Naive thymus-derived CD8-positive, alpha-beta T cell (primary cell): ENCODE measurements at regions not wholly inside any gene's neighbourhood (a gene's known extent, or its start where the extent isn't known, plus 50 kb on each side); places are given as distances from the start of the nearest gene placed in this dataset.

ENCODE experiments used
- ATAC-seq, 2 donors: fragments of 150-1000 bp; cut with Tn5 transposase in 1 of 2; sonication (Bioruptor Pico), chemical (Tn5 transposase) in 1 of 2; 1 replicate in 1 of 2; 2 replicates in 1 of 2; pipeline ENCODE4 v1.10.0; 2021; ENCODE audit warnings: mild to moderate bottlenecking in 2 of 2, moderate library complexity in 2 of 2
- POLR2A ChIA-PET: fragments of 350-600 bp; sonication (Branson Sonifier 250); formaldehyde crosslinking; loops from one replicate; lab custom pipeline; 2021; ENCODE audit warnings: antibody characterized with exemption; lab: Charles Lee
- DNase-seq, 10 donors: peaks; one replicate each; pipeline versions ENCODE4 v3.0.0 to v3.0.0-alpha.2; 2020 to 2022
- H3K27ac Mint-ChIP-seq, 10 donors: one replicate each; pipeline ENCODE4 v1.8.0; 2020 to 2022; ENCODE audit warnings: mild to moderate bottlenecking in 10 of 10, mixed read lengths in 10 of 10, moderate library complexity in 4 of 10, inconsistent platforms in 1 of 10
- H3K27me3 Mint-ChIP-seq, 5 donors: one replicate each; pipeline ENCODE4 v1.8.0; 2021 to 2022; ENCODE audit warnings: mixed read lengths in 5 of 5
- H3K36me3 Mint-ChIP-seq, 3 donors: one replicate each; pipeline ENCODE4 v1.8.0; 2020 to 2022; ENCODE audit warnings: mixed read lengths in 3 of 3, mild to moderate bottlenecking in 2 of 3, inconsistent platforms in 1 of 3
- H3K4me1 Mint-ChIP-seq, 4 donors: one replicate each; pipeline ENCODE4 v1.8.0; 2021 to 2022; ENCODE audit warnings: mixed read lengths in 4 of 4
- H3K4me3 Mint-ChIP-seq, 10 donors: one replicate each; pipeline ENCODE4 v1.8.0; 2020 to 2022; ENCODE audit warnings: mild to moderate bottlenecking in 10 of 10, mixed read lengths in 10 of 10, moderate library complexity in 6 of 10, inconsistent platforms in 1 of 10
- H3K9me3 Mint-ChIP-seq, 9 donors: one replicate each; pipeline ENCODE4 v1.8.0; 2020 to 2022; ENCODE audit warnings: mixed read lengths in 9 of 9, mild to moderate bottlenecking in 3 of 9, inconsistent platforms in 1 of 9, moderate library complexity in 1 of 9

- POLR2A ChIA-PET: no interaction called here
- no peaks in the 10 kb centered on the region for H3K4me1 Mint-ChIP-seq
These were observed 1417.1 kb downstream of the AACS start for GRCh38 chr12:126482238-126482889.

GRCh38 chr12:126483145-126484068, 1418.2 kb downstream of the AACS start:
- H3K27ac Mint-ChIP-seq: no peak overlapping the region
- H3K4me3 Mint-ChIP-seq: no peak overlapping the region
- no peaks in the 10 kb centered on the region for H3K27me3 Mint-ChIP-seq
- no peaks in the 10 kb centered on the region for H3K36me3 Mint-ChIP-seq
- POLR2A ChIA-PET: no interaction called here
- peaks cover 0 to 10% (median under 1%) of the 10 kb centered on the region in 9 donors for H3K9me3 Mint-ChIP-seq
- no peak for ATAC-seq
- no peaks in the 10 kb centered on the region for H3K4me1 Mint-ChIP-seq
- no peak for DNase-seq

More at GRCh38 chr12:126482238-126482889, 1417.1 kb downstream of the AACS start:
- Mint-ChIP-seq H3K9me3 (peaks cover 0 to 14% (median 1%) of the 10 kb centered on the region in 9 donors), H3K27me3 (no peaks in the 10 kb centered on the region), H3K27ac (no peak overlapping the region), H3K36me3 (no peaks in the 10 kb centered on the region), H3K4me3 (no peak overlapping the region)
- ATAC-seq (no peak), DNase-seq (no peak)

- no peaks in the 10 kb centered on the region for H3K4me1 Mint-ChIP-seq
- H3K36me3 Mint-ChIP-seq: peaks cover 0 to 9% (median 0%) of the 10 kb centered on the region in 3 donors
- no peaks in the 10 kb centered on the region for H3K27me3 Mint-ChIP-seq
- H3K27ac Mint-ChIP-seq: no peak overlapping the region
- ATAC-seq (no peak), DNase-seq (no peak)
- H3K9me3 Mint-ChIP-seq: peaks cover 6 to 28% (median 11%) of the 10 kb centered on the region in 9 donors
- no peak overlapping the region for H3K4me3 Mint-ChIP-seq
- POLR2A ChIA-PET: no interaction called here
These were observed 1422.3 kb downstream of the AACS start for GRCh38 chr12:126487431-126487980.

- Mint-ChIP-seq H3K27ac (no peak overlapping the region), H3K36me3 (peaks cover 0 to 9% (median 0%) of the 10 kb centered on the region in 3 donors), H3K9me3 (peaks cover 7 to 28% (median 11%) of the 10 kb centered on the region in 9 donors), H3K4me3 (no peak overlapping the region), H3K4me1 (no peaks in the 10 kb centered on the region), H3K27me3 (no peaks in the 10 kb centered on the region)
- ATAC-seq (no peak), DNase-seq (no peak)
- POLR2A ChIA-PET: no interaction called here
These were observed 1423.6 kb downstream of the AACS start for GRCh38 chr12:126488806-126489205.

GRCh38 chr12:126492181-126492580, 1426.9 kb downstream of the AACS start:
- DNase-seq: no peak
- POLR2A ChIA-PET: no interaction called here
- H3K4me3 Mint-ChIP-seq: no peak overlapping the region
- no peak overlapping the region for H3K27ac Mint-ChIP-seq
- no peak for ATAC-seq
- H3K4me1 Mint-ChIP-seq: no peaks in the 10 kb centered on the region
- H3K9me3 Mint-ChIP-seq: peaks cover 7 to 28% (median 11%) of the 10 kb centered on the region in 9 donors
- no peaks in the 10 kb centered on the region for H3K27me3 Mint-ChIP-seq
- H3K36me3 Mint-ChIP-seq: peaks cover 0 to 9% (median 0%) of the 10 kb centered on the region in 3 donors

GRCh38 chr12:126493366-126494108, 1428.3 kb downstream of the AACS start:
- H3K36me3 Mint-ChIP-seq: peaks cover 0 to 9% (median 0%) of the 10 kb centered on the region in 3 donors
- H3K27ac Mint-ChIP-seq: no peak overlapping the region
- POLR2A ChIA-PET: no interaction called here
- H3K27me3 Mint-ChIP-seq: no peaks in the 10 kb centered on the region
- H3K4me3 Mint-ChIP-seq: no peak overlapping the region
- ATAC-seq (no peak), DNase-seq (no peak)
- peaks cover 7 to 27% (median 11%) of the 10 kb centered on the region in 9 donors for H3K9me3 Mint-ChIP-seq
- no peaks in the 10 kb centered on the region for H3K4me1 Mint-ChIP-seq

- H3K9me3 Mint-ChIP-seq: peaks cover 0 to 21% (median 3%) of the 10 kb centered on the region in 9 donors
- ATAC-seq: no peak
- POLR2A ChIA-PET: no interaction called here
- H3K27me3 Mint-ChIP-seq: no peaks in the 10 kb centered on the region
- H3K4me3 Mint-ChIP-seq: no peak overlapping the region
- H3K4me1 Mint-ChIP-seq: no peaks in the 10 kb centered on the region
- no peak overlapping the region for H3K27ac Mint-ChIP-seq
- H3K36me3 Mint-ChIP-seq: no peaks in the 10 kb centered on the region
- DNase-seq: no peak
These were observed 1431.0 kb downstream of the AACS start for GRCh38 chr12:126496201-126496600.

GRCh38 chr12:126506426-126507182, 1441.4 kb downstream of the AACS start:
- no peaks in the 10 kb centered on the region for H3K27me3 Mint-ChIP-seq
- POLR2A ChIA-PET: no interaction called here
- H3K4me1 Mint-ChIP-seq: no peaks in the 10 kb centered on the region
- H3K9me3 Mint-ChIP-seq: peaks cover 5 to 26% (median 13%) of the 10 kb centered on the region in 9 donors
- H3K36me3 Mint-ChIP-seq: peaks cover 0 to 4% (median 3%) of the 10 kb centered on the region in 3 donors
- no peak overlapping the region for H3K27ac Mint-ChIP-seq
- DNase-seq (no peak), ATAC-seq (no peak)
- no peak overlapping the region for H3K4me3 Mint-ChIP-seq

- ATAC-seq: no peak
- no peak overlapping the region for H3K4me3 Mint-ChIP-seq
- H3K4me1 Mint-ChIP-seq: no peaks in the 10 kb centered on the region
- no peak overlapping the region for H3K27ac Mint-ChIP-seq
- peaks cover 0 to 4% (median 0%) of the 10 kb centered on the region in 3 donors for H3K36me3 Mint-ChIP-seq
- POLR2A ChIA-PET: no interaction called here
- H3K27me3 Mint-ChIP-seq: no peaks in the 10 kb centered on the region
- peaks cover 5 to 26% (median 11%) of the 10 kb centered on the region in 9 donors for H3K9me3 Mint-ChIP-seq
- DNase-seq: no peak
These were observed 1442.0 kb downstream of the AACS start for GRCh38 chr12:126507231-126507630.

- peaks cover 0 to 4% (median 0%) of the 10 kb centered on the region in 3 donors for H3K36me3 Mint-ChIP-seq
- no peak overlapping the region for H3K4me3 Mint-ChIP-seq
- DNase-seq (no peak), ATAC-seq (no peak)
- POLR2A ChIA-PET: no interaction called here
- peaks cover 5 to 26% (median 11%) of the 10 kb centered on the region in 9 donors for H3K9me3 Mint-ChIP-seq
- no peak overlapping the region for H3K27ac Mint-ChIP-seq
- H3K4me1 Mint-ChIP-seq: no peaks in the 10 kb centered on the region
- no peaks in the 10 kb centered on the region for H3K27me3 Mint-ChIP-seq
These were observed 1444.3 kb downstream of the AACS start for GRCh38 chr12:126509572-126509971.

- DNase-seq (no peak), ATAC-seq (no peak)
- Mint-ChIP-seq H3K9me3 (peaks cover 5 to 18% (median 6%) of the 10 kb centered on the region in 9 donors), H3K27me3 (no peaks in the 10 kb centered on the region), H3K36me3 (peaks cover 0 to 4% (median 0%) of the 10 kb centered on the region in 3 donors), H3K27ac (no peak overlapping the region), H3K4me1 (no peaks in the 10 kb centered on the region), H3K4me3 (no peak overlapping the region)
- POLR2A ChIA-PET: no interaction called here
These were observed 1445.4 kb downstream of the AACS start for GRCh38 chr12:126510630-126511029.
